H1 (cell line): ENCODE measurements at regions not wholly inside any gene's neighbourhood (a gene's known extent, or its start where the extent isn't known, plus 50 kb on each side); places are given as distances from the start of the nearest gene placed in this dataset.

Experiments used
- CTCF ChIA-PET: fragments of 300-600 bp; sonication (Branson Sonifier 250); formaldehyde crosslinking; loops from one replicate; lab custom pipeline; 2021; ENCODE audit not compliant: partially characterized antibody; lab: Charles Lee
- POLR2A ChIA-PET: fragments of 300-600 bp; sonication (Branson Sonifier 250); formaldehyde crosslinking; loops from one replicate; lab custom pipeline; 2021; ENCODE audit warnings: inconsistent platforms; ENCODE audit not compliant: partially characterized antibody; lab: Charles Lee
- DNase-seq, 2 experiments: peaks; one replicate each; pipeline versions ENCODE4 v3.0.0 to v3.0.0-alpha.2; 2010 to 2022; ENCODE audit warnings: low spot score in 2 of 2, low read depth in 1 of 2, mixed read lengths in 1 of 2
- FAIRE-seq: peaks from 2 replicates; lab custom pipeline; 2011; peaks lifted over from hg19 to GRCh38; lab: Jason Lieb, UNC
- H2AFZ ChIP-seq: 2 replicates; pipeline ENCODE4 v1.8.1; 2012; ENCODE audit warnings: low read length, inconsistent platforms
- H2AK5ac ChIP-seq: 2 replicates; pipeline ENCODE4 v1.6.1; 2013; ENCODE audit warnings: low read depth, low read length
- H2BK120ac ChIP-seq: replicated peaks from 2 replicates; pipeline ENCODE3; 2013; ENCODE audit warnings: low read depth, low read length, inconsistent platforms
- H2BK12ac ChIP-seq: 2 replicates; pipeline ENCODE4 v1.6.1; 2013; ENCODE audit warnings: low read depth, low read length
- H2BK15ac ChIP-seq: 2 replicates; pipeline ENCODE4 v1.6.1; 2013; ENCODE audit warnings: low read length
- H2BK20ac ChIP-seq: 2 replicates; pipeline ENCODE4 v1.6.1; 2013; ENCODE audit warnings: low read length
- H2BK5ac ChIP-seq: 2 replicates; pipeline ENCODE4 v1.6.1; 2013; ENCODE audit warnings: low read depth, low read length
- H3K14ac ChIP-seq: 2 replicates; pipeline ENCODE4 v1.6.1; 2013; ENCODE audit warnings: inconsistent platforms; ENCODE audit not compliant: insufficient read length
- H3K18ac ChIP-seq: 2 replicates; pipeline ENCODE4 v1.6.1; 2013; ENCODE audit warnings: low read length; ENCODE audit errors: extremely low read depth
- H3K23ac ChIP-seq: 2 replicates; pipeline ENCODE4 v1.6.1; 2013; ENCODE audit warnings: inconsistent platforms; ENCODE audit not compliant: insufficient read length
- H3K23me2 ChIP-seq: 2 replicates; pipeline ENCODE4 v1.6.1; 2013; ENCODE audit warnings: low read depth, low read length
- H3K27ac ChIP-seq: 2 replicates; pipeline ENCODE4 v1.6.1; 2011; ENCODE audit warnings: low read depth, low read length, inconsistent platforms
- H3K27me3 ChIP-seq, 4 experiments: replicated peaks in 1 of 4; 1 replicate in 1 of 4; 2 replicates in 3 of 4; pipeline versions ENCODE4 v1.6.1 to v1.8.1; 2011 to 2013; ENCODE audit warnings: low read length in 3 of 4, mild to moderate bottlenecking in 3 of 4, inconsistent platforms in 2 of 4, mixed read lengths in 2 of 4, moderate library complexity in 1 of 4; ENCODE audit not compliant: control insufficient read depth in 3 of 4, insufficient read depth in 3 of 4; ENCODE audit errors: extremely low read depth in 1 of 4
- H3K36me3 ChIP-seq, 4 experiments: 2 replicates each; pipeline versions ENCODE4 v1.6.1 to v1.8.1; 2011 to 2013; ENCODE audit warnings: mild to moderate bottlenecking in 4 of 4, low read length in 3 of 4, moderate library complexity in 2 of 4, control low read depth in 1 of 4, inconsistent platforms in 1 of 4; ENCODE audit not compliant: insufficient read depth in 4 of 4, control insufficient read depth in 2 of 4
- H3K4ac ChIP-seq: replicated peaks from 2 replicates; pipeline ENCODE3; 2013; ENCODE audit warnings: low read length, low read depth, mixed read lengths, inconsistent platforms; ENCODE audit not compliant: insufficient read length
- H3K4me1 ChIP-seq, 4 experiments: replicated peaks in 1 of 4; 1 replicate in 1 of 4; 2 replicates in 3 of 4; pipeline versions ENCODE4 v1.6.1 to v1.8.1; 2011 to 2013; ENCODE audit warnings: low read length in 3 of 4, inconsistent platforms in 2 of 4, mixed read lengths in 1 of 4; ENCODE audit not compliant: insufficient read depth in 4 of 4, control insufficient read depth in 3 of 4
- H3K4me2 ChIP-seq, 2 experiments: 2 replicates each; pipeline versions ENCODE4 v1.6.1 to v1.8.1; 2011 to 2013; ENCODE audit warnings: low read depth in 2 of 2, low read length in 2 of 2, control low read depth in 1 of 2, inconsistent platforms in 1 of 2, mild to moderate bottlenecking in 1 of 2; ENCODE audit not compliant: insufficient read depth in 1 of 2
- H3K4me3 ChIP-seq, 4 experiments: fragments of 200-600, 300-600 bp in 1 of 4; sonication (generic), shearing (Covaris generic), sonication (Bioruptor Twin) in 1 of 4; 2 replicates each; pipeline versions ENCODE4 v1.5.1 to v1.8.1; 2011 to 2016; ENCODE audit warnings: low read length in 4 of 4, low read depth in 3 of 4, control low read depth in 2 of 4, inconsistent platforms in 2 of 4, mild to moderate bottlenecking in 2 of 4, mixed read lengths in 1 of 4, moderate library complexity in 1 of 4; ENCODE audit not compliant: insufficient read depth in 2 of 4; ENCODE audit errors: extremely low read depth in 1 of 4
- H3K56ac ChIP-seq: replicated peaks from 2 replicates; pipeline ENCODE3; 2013; ENCODE audit warnings: low read depth, mild to moderate bottlenecking, mixed read lengths, low read length, inconsistent platforms; ENCODE audit not compliant: insufficient read length
- H3K79me1 ChIP-seq: 2 replicates; pipeline ENCODE4 v1.6.1; 2013; ENCODE audit warnings: low read depth, low read length, control low read depth
- H3K79me2 ChIP-seq, 2 experiments: 2 replicates each; pipeline versions ENCODE4 v1.6.1 to v1.8.1; 2012 to 2013; ENCODE audit warnings: low read length in 2 of 2, mild to moderate bottlenecking in 2 of 2, inconsistent platforms in 1 of 2; ENCODE audit not compliant: insufficient read depth in 2 of 2, control insufficient read depth in 1 of 2
- H3K9ac ChIP-seq, 4 experiments: replicated peaks in 1 of 4; 1 replicate in 1 of 4; 2 replicates in 3 of 4; pipeline versions ENCODE4 v1.6.1 to v1.8.1; 2011 to 2013; ENCODE audit warnings: low read depth in 3 of 4, low read length in 3 of 4, control low read depth in 2 of 4, mild to moderate bottlenecking in 2 of 4, moderate library complexity in 2 of 4, inconsistent platforms in 1 of 4; ENCODE audit errors: extremely low read depth in 1 of 4
- H3K9me3 ChIP-seq, 2 experiments: 2 replicates each; pipeline versions ENCODE4 v1.6.1 to v1.8.1; 2012 to 2013; ENCODE audit warnings: mild to moderate bottlenecking in 2 of 2, moderate library complexity in 2 of 2, control low read depth in 1 of 2, inconsistent platforms in 1 of 2, low read depth in 1 of 2, low read length in 1 of 2, mixed read lengths in 1 of 2; ENCODE audit not compliant: insufficient read depth in 2 of 2
- H4K20me1 ChIP-seq, 2 experiments: replicated peaks in 1 of 2; 2 replicates each; pipeline versions ENCODE3 to v1.8.1; 2011 to 2013; ENCODE audit warnings: inconsistent platforms in 2 of 2, low read length in 2 of 2, mild to moderate bottlenecking in 1 of 2; ENCODE audit not compliant: insufficient read depth in 2 of 2, control insufficient read depth in 1 of 2
- H4K5ac ChIP-seq: 2 replicates; pipeline ENCODE4 v1.6.1; 2013; ENCODE audit warnings: low read length, low read depth, mixed read lengths, inconsistent platforms; ENCODE audit not compliant: insufficient read length
- H4K8ac ChIP-seq: 2 replicates; pipeline ENCODE4 v1.8.0; 2013; ENCODE audit warnings: mild to moderate bottlenecking, moderate library complexity, low read length, inconsistent platforms; ENCODE audit not compliant: insufficient read depth; ENCODE audit errors: extremely low read depth
- H4K91ac ChIP-seq: replicated peaks from 2 replicates; pipeline ENCODE3; 2013; ENCODE audit warnings: low read length, mixed read lengths, inconsistent platforms; ENCODE audit not compliant: insufficient read length
- CREB1 ChIP-seq: IDR thresholded peaks from 2 replicates; pipeline ENCODE4 v1.6.1; 2012; ENCODE audit warnings: inconsistent platforms
- KDM1A ChIP-seq: fragments of 200-600, 300-600 bp; sonication (generic); IDR thresholded peaks from 2 replicates; pipeline ENCODE4 v1.7.1; 2016; ENCODE audit warnings: mild to moderate bottlenecking, low read length, borderline replicate concordance
- RBBP5 ChIP-seq: IDR thresholded peaks from 2 replicates; pipeline ENCODE4 v1.7.1; 2012; ENCODE audit warnings: low read depth, mild to moderate bottlenecking, inconsistent platforms, low read length, moderate library complexity, borderline replicate concordance
- SIRT6 ChIP-seq: IDR thresholded peaks from one replicate; pipeline ENCODE4 v1.7.1; 2012; ENCODE audit warnings: low read length, inconsistent platforms
- TBP ChIP-seq: IDR thresholded peaks from 2 replicates; pipeline ENCODE4 v1.6.1; 2011; ENCODE audit warnings: low read depth, low read length, improper control_type of control experiment
- TEAD4 ChIP-seq: IDR thresholded peaks from 2 replicates; pipeline ENCODE4 v1.6.1; 2012; ENCODE audit warnings: low read depth, low read length, inconsistent platforms, mixed read lengths
- WGBS, 2 experiments: shearing (Covaris generic) in 1 of 2; methylation state at CpG; one replicate each; pipeline versions ENCODE4 v1.1.6 to v1.1.7; 2013 to 2015; ENCODE audit warnings: low lambda C conversion rate in 2 of 2, mixed read lengths in 2 of 2, inconsistent platforms in 1 of 2, low coverage in 1 of 2, missing lambda C conversion rate in 1 of 2; ENCODE audit not compliant: insufficient replicate concordance in 2 of 2, insufficient coverage in 1 of 2, insufficient read length in 1 of 2; ENCODE audit errors: extremely low coverage in 1 of 2, missing lambda C conversion rate in 1 of 2; 5-methylcytosine and 5-hydroxymethylcytosine counted together

GRCh38 chr4:136136601-136137000 is 1395.7 kb downstream of the PCDH18 start:
- WGBS, 2 experiments = 96% methylated on average over 3 of the region's 3 CpGs; no CpG with 5 or more reads in 1 of the 2 experiments
- no peak overlapping the region for H3K4me2 ChIP-seq
- TF ChIP-seq TBP (no peak), TEAD4 (no peak), KDM1A (no peak), RBBP5 (no peak), SIRT6 (no peak), CREB1 (no peak)
- POLR2A ChIA-PET = no interaction called here
- no peaks in the 10 kb centered on the region for H3K36me3 ChIP-seq
- no peak overlapping the region for H3K4me3 ChIP-seq
- no peak for FAIRE-seq
- H3K14ac ChIP-seq = no peak overlapping the region
- H2BK15ac ChIP-seq = no peak overlapping the region
- H2BK20ac ChIP-seq = no peak overlapping the region
- H3K23ac ChIP-seq = no peak overlapping the region
- H3K27ac ChIP-seq = no peak overlapping the region
- CTCF ChIA-PET = no interaction called here
- no peak overlapping the region for H2BK5ac ChIP-seq
- no peaks in the 10 kb centered on the region for H4K20me1 ChIP-seq
- H4K5ac ChIP-seq = no peak overlapping the region
- H3K27me3 ChIP-seq = no peaks in the 10 kb centered on the region
- H3K9ac ChIP-seq = no peak overlapping the region
- H4K91ac ChIP-seq = no peak overlapping the region
- H3K4ac ChIP-seq = no peak overlapping the region
- H2BK120ac ChIP-seq = no peak overlapping the region
- no peaks in the 10 kb centered on the region for H3K23me2 ChIP-seq
- H2AFZ ChIP-seq = no peak overlapping the region
- DNase-seq = no peak
- no peaks in the 10 kb centered on the region for H3K4me1 ChIP-seq
- H3K18ac ChIP-seq = no peak overlapping the region
- no peak overlapping the region for H2AK5ac ChIP-seq
- H3K79me1 ChIP-seq = no peaks in the 10 kb centered on the region
- no peaks in the 10 kb centered on the region for H3K79me2 ChIP-seq
- no peak overlapping the region for H4K8ac ChIP-seq
- no peak overlapping the region for H2BK12ac ChIP-seq
- H3K9me3 ChIP-seq = no peaks in the 10 kb centered on the region
- no peak overlapping the region for H3K56ac ChIP-seq
